ENCODE measurements at regions not wholly inside any gene's neighbourhood (a gene's known extent, or its start where the extent isn't known, plus 50 kb on each side); places are given as distances from the start of the nearest gene placed in this dataset.

- TF ChIP-seq CTCF (IDR thresholded peaks at IDR 0.05) (no peak), EP300 (IDR thresholded peaks at IDR 0.05) (no peak), POLR2A (IDR thresholded peaks at IDR 0.05) (no peak)
Observed at GRCh38 chr4:54941994-54942552, 183.3 kb downstream of the KDR start.

Measured in tibial nerve (tissue), 4 donors.